ENCODE measurements at regions not wholly inside any gene's neighbourhood (a gene's known extent, or its start where the extent isn't known, plus 50 kb on each side); places are given as distances from the start of the nearest gene placed in this dataset.

DNA sequence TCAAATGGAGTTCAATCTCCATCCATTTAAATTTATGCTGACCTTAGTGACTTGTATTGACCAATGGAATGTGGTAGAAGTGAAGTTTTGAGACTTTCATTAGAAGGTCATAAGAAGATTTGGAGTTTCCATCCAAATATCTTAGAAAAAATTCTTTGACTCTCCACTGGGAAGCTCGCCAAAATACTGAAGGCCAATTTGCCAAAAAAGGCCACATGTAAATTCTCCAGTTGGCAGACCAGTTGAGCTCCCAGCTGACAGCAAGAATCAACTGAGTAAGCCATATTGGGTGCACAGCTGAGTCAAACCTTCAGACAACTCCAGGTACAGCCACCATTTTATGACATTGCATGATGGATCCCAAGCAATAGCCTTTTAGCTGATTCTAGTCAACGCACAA lies 228.3 kb upstream of the SETBP1 start:
- H3K36me3 Mint-ChIP-seq (ENCODE audit: insufficient read depth, unreplicated experiment) = no peaks in the 10 kb centered on the region
- peak; percentile 4 for DNase-seq (ENCODE audit: unreplicated experiment)
- intact Hi-C loops (cut with micrococcal nuclease) = no loop called here
- H3K4me1 Mint-ChIP-seq (ENCODE audit: insufficient read depth, unreplicated experiment) = no peaks in the 10 kb centered on the region
- BruUV-seq (replicated peaks) = no TSS peak
- H3K9me3 Mint-ChIP-seq (ENCODE audit: unreplicated experiment) = no peaks in the 10 kb centered on the region
- ChIA-PET CTCF (no interaction called here), POLR2A (no interaction called here)
- no peak overlapping the region for H3K27ac Mint-ChIP-seq (ENCODE audit: low read depth, unreplicated experiment)
- no peaks in the 10 kb centered on the region for H3K27me3 Mint-ChIP-seq (ENCODE audit: insufficient read depth, unreplicated experiment)
- TF ChIP-seq, protein P1, sequence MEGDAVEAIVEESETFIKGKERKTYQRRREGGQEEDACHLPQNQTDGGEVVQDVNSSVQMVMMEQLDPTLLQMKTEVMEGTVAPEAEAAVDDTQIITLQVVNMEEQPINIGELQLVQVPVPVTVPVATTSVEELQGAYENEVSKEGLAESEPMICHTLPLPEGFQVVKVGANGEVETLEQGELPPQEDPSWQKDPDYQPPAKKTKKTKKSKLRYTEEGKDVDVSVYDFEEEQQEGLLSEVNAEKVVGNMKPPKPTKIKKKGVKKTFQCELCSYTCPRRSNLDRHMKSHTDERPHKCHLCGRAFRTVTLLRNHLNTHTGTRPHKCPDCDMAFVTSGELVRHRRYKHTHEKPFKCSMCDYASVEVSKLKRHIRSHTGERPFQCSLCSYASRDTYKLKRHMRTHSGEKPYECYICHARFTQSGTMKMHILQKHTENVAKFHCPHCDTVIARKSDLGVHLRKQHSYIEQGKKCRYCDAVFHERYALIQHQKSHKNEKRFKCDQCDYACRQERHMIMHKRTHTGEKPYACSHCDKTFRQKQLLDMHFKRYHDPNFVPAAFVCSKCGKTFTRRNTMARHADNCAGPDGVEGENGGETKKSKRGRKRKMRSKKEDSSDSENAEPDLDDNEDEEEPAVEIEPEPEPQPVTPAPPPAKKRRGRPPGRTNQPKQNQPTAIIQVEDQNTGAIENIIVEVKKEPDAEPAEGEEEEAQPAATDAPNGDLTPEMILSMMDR (IDR thresholded peaks at IDR 0.05; ENCODE audit: unreplicated experiment) = no peak
- H3K4me3 Mint-ChIP-seq (ENCODE audit: unreplicated experiment) = no peak overlapping the region

DNA sequence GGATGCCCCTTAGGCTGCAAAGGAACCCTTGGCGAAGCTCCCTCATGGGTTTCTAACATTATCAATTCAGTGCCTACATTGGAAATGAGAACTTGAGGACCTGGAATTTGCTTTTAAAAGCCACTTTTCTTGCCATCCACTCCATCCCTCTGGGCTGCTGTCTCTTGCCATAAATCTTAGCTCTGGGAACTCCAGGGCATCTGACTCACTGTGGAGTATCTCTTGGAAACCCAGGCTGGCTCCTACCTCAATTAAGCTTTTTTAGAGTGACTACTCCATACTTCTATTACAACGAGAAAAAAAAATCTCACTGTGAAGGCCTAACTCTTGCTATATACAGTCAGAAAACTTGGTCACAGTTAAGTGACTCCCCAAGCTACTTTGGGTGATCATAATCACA lies 227.2 kb upstream of the SETBP1 start:
- TF ChIP-seq, protein P1 (IDR thresholded peaks at IDR 0.05; ENCODE audit: unreplicated experiment) = no peak
- ChIA-PET CTCF (interaction anchor here (0.7 to 1.1 kb wide), 2 partner anchors 12 to 695 kb away, joined by 3 to 5 read pairs; no protein-coding TSS in a partner anchor), POLR2A (interaction anchor here (0.5 to 0.6 kb wide), 2 partner anchors 211 to 299 kb away, joined by 3 read pairs; no protein-coding TSS in a partner anchor)
- no peaks in the 10 kb centered on the region for H3K27me3 Mint-ChIP-seq (ENCODE audit: insufficient read depth, unreplicated experiment)
- intact Hi-C loops (cut with micrococcal nuclease) = no loop called here
- no peak overlapping the region for H3K4me3 Mint-ChIP-seq (ENCODE audit: unreplicated experiment)
- BruUV-seq (replicated peaks) = no TSS peak
- no peak overlapping the region for H3K27ac Mint-ChIP-seq (ENCODE audit: low read depth, unreplicated experiment)
- no peak for DNase-seq (ENCODE audit: unreplicated experiment)
- peaks cover 1% of the 10 kb centered on the region for H3K4me1 Mint-ChIP-seq (ENCODE audit: insufficient read depth, unreplicated experiment)
- no peaks in the 10 kb centered on the region for H3K36me3 Mint-ChIP-seq (ENCODE audit: insufficient read depth, unreplicated experiment)
- no peaks in the 10 kb centered on the region for H3K9me3 Mint-ChIP-seq (ENCODE audit: unreplicated experiment)

DNA sequence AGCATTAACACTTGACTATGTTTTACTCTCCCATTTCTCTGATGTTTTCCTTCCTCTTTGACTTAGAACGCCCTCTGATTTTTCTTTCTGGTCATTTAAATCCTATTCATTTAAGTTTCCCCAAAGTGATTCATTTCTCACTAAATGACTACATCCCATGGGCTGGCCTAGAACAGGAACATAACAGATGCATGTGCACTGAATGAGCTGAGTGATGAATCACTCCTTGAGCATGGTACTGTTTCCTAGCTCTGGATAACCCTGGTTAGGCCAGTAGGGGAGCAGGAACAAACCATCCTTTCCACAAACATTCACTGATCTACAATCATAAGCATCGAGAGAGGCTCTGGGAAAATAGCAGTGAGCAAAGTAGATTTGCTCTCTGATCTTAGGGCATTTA lies 221.9 kb upstream of the SETBP1 start:
- H3K4me1 Mint-ChIP-seq (ENCODE audit: insufficient read depth, unreplicated experiment) = peaks cover 10% of the 10 kb centered on the region
- TF ChIP-seq, protein P1 (IDR thresholded peaks at IDR 0.05; ENCODE audit: unreplicated experiment) = peak; percentile 5
- BruUV-seq (replicated peaks) = no TSS peak
- no peak overlapping the region for H3K4me3 Mint-ChIP-seq (ENCODE audit: unreplicated experiment)
- peak; percentile 50 for DNase-seq (ENCODE audit: unreplicated experiment)
- no peaks in the 10 kb centered on the region for H3K27me3 Mint-ChIP-seq (ENCODE audit: insufficient read depth, unreplicated experiment)
- no peak overlapping the region for H3K27ac Mint-ChIP-seq (ENCODE audit: low read depth, unreplicated experiment)
- POLR2A ChIA-PET = interaction anchor here (0.6 to 0.7 kb wide), 3 partner anchors 130 to 1178 kb away, joined by 3 to 4 read pairs (median 3); no protein-coding TSS in a partner anchor
- H3K9me3 Mint-ChIP-seq (ENCODE audit: unreplicated experiment) = no peaks in the 10 kb centered on the region
- CTCF ChIA-PET = interaction anchor here (0.6 to 1.4 kb wide), 2 partner anchors 9 to 734 kb away, joined by 3 read pairs; no protein-coding TSS in a partner anchor
- intact Hi-C loops (cut with micrococcal nuclease) = loop anchor here (5.0 kb wide), 1 partner anchor 219 kb away; no protein-coding TSS in a partner anchor
- no peaks in the 10 kb centered on the region for H3K36me3 Mint-ChIP-seq (ENCODE audit: insufficient read depth, unreplicated experiment)

DNA sequence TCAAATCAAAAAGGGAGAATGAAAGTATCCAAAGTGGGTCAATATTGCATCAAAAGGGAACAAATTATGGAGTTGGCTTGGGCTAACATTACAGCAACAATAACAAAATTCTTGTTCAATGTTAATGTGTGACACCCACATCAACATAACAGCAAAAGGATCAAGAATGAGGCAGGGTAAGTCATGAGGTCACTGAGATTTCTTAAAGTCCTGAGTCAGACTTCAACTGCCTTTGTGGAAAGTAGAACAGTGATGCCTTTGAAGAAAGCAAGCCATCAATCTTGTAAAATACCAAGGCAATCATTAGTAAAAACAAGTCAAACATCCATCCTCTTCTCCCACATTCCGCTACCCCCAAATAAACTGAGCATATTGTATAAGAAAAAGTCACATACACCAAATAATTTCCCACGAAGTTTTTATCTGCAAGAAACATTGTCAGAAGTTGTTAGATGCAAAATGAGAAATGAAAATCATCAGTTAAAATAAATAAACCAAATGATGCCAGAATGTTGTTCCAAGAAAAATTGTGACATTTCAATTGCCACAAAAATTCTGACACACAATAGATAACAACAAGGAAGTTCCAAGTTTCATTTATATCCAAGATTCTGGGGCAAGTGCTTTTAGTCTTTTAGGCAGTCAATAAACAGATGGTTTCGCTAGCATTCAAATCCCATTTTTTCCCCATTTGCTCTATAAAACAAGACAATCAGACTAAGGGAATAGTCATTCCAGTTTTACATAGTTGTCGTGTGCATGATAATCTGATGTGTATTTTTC lies 216.1 kb upstream of the SETBP1 start:
- Mint-ChIP-seq H3K9me3 (ENCODE audit: unreplicated experiment) (no peaks in the 10 kb centered on the region), H3K36me3 (ENCODE audit: insufficient read depth, unreplicated experiment) (no peaks in the 10 kb centered on the region), H3K4me1 (ENCODE audit: insufficient read depth, unreplicated experiment) (peaks cover 6% of the 10 kb centered on the region), H3K27ac (ENCODE audit: low read depth, unreplicated experiment) (no peak overlapping the region), H3K27me3 (ENCODE audit: insufficient read depth, unreplicated experiment) (no peaks in the 10 kb centered on the region), H3K4me3 (ENCODE audit: unreplicated experiment) (no peak overlapping the region)
- ChIA-PET POLR2A (no interaction called here), CTCF (no interaction called here)
- no TSS peak for BruUV-seq (replicated peaks)
- TF ChIP-seq, protein P1 (IDR thresholded peaks at IDR 0.05; ENCODE audit: unreplicated experiment) = no peak
- DNase-seq (ENCODE audit: unreplicated experiment) = peak; percentile 10
- intact Hi-C loops (cut with micrococcal nuclease) = no loop called here
